IMR-90 (cell line): ENCODE measurements at regions not wholly inside any gene's neighbourhood (a gene's known extent, or its start where the extent isn't known, plus 50 kb on each side); places are given as distances from the start of the nearest gene placed in this dataset.

ENCODE experiments used
- CEBPB ChIP-seq: IDR thresholded peaks from 2 replicates; pipeline ENCODE4 v1.6.1; 2012; ENCODE audit warnings: low read depth, low read length, improper control_type of control experiment
- CTCF ChIP-seq: conservative IDR thresholded peaks from 2 replicates; pipeline ENCODE4 v1.5.1; 2012; ENCODE audit warnings: mild to moderate bottlenecking, low read depth, low read length, improper control_type of control experiment
- NFE2L2 ChIP-seq: fragments of 150-350 bp; IDR thresholded peaks from 2 replicates; pipeline ENCODE4 v1.6.1; 2016; ENCODE audit warnings: low read depth, mild to moderate bottlenecking, low read length
- POLR2A ChIP-seq: IDR thresholded peaks from 2 replicates; pipeline ENCODE4 v1.6.1; 2012; ENCODE audit warnings: mild to moderate bottlenecking, low read depth, low read length
- RAD21 ChIP-seq: IDR thresholded peaks from 2 replicates; pipeline ENCODE4 v1.6.1; 2012; ENCODE audit warnings: low read length, improper control_type of control experiment
- RCOR1 ChIP-seq: IDR thresholded peaks from 2 replicates; pipeline ENCODE4 v1.6.1; 2012; ENCODE audit warnings: mild to moderate bottlenecking, low read length, improper control_type of control experiment; ENCODE audit not compliant: insufficient replicate concordance
- SMC3 ChIP-seq: fragments of 150-350 bp; IDR thresholded peaks from 2 replicates; pipeline ENCODE4 v1.6.1; 2016; ENCODE audit warnings: low read depth, mild to moderate bottlenecking, antibody characterized with exemption, low read length, moderate library complexity
- USF2 ChIP-seq: fragments of 150-350 bp; IDR thresholded peaks from 2 replicates; pipeline ENCODE4 v1.6.1; 2017; ENCODE audit warnings: mild to moderate bottlenecking, antibody characterized with exemption, low read length, low read depth

GRCh38 chr11:44380820-44381219 lies 70.9 kb upstream of the ALX4 start:
- TF ChIP-seq POLR2A (no peak), NFE2L2 (no peak), CTCF (no peak), USF2 (no peak), RAD21 (no peak), RCOR1 (no peak), CEBPB (no peak), SMC3 (no peak)
